GM18511 (cell line): ENCODE measurements at regions not wholly inside any gene's neighbourhood (a gene's known extent, or its start where the extent isn't known, plus 50 kb on each side); places are given as distances from the start of the nearest gene placed in this dataset.

Experiments used
- ATAC-seq: cut with Tn5 transposase; IDR thresholded peaks from one replicate; pipeline ENCODE4 v1.9.1; 2021; ENCODE audit warnings: mild to moderate bottlenecking, moderate library complexity; ENCODE audit not compliant: unreplicated experiment

DNA sequence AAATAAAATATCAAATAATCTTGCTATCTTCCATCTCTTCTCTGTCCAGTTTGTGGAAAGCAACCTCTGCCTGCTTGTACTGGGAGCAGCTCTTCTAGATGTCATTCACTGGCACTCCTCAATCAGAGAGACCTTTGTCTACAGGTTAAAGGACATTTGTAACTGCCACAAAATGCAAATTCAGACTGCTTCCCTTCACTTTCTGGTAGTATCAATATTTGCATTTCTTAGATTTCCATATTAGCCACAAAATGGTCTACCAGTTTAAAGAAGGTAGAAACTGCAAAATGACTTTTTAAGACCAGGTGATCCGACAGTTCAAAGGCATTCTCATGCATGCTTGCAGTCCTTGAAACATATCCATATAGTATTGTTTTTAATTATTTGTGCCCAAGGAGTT, 51.7 kb upstream of the RCN1 start:
- no peak for ATAC-seq

- no peak for ATAC-seq
Measured at GRCh38 chr11:32034680-32035079, 56.2 kb upstream of the RCN1 start.

GRCh38 chr11:32034149-32034548, 56.7 kb upstream of the RCN1 start:
- no peak for ATAC-seq

DNA sequence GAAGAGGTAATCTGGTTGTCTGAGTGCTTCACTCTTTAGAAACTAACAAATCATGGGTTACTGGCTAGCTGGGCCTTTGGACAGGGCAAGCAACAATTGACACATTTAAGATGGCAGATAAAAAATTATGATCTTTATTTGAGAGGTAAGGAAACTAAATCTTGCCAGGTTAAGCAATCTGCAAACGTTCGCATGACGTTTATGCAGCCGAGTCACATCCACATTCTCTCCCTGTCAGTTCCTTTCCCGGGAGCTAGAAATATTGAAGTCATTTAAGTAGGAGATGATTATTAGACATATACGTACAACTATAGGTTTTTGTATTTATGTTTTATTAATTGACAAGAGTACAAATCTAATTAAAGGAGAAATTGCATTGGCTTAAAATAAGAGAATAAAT, 57.4 kb upstream of the RCN1 start:
- no peak for ATAC-seq

DNA sequence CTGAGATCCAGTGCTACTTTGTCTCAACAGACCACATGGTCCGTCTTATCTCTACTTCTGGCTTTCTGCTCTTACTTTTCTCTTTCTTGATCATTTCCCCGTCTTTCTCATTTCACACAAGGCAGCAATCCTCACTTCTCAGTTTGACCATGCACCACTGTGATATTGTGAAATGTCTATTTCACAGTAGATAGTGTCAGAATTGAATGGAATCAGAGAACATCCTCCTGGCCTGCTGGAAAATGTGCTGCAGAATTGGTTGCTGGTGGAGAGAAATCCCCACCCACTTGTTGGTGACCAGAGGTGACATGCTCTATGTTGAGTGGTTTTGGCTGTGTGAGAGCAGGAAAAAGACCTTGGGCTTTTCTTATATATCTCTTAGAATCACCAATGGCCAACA, 57.8 kb upstream of the RCN1 start:
- ATAC-seq, result peak; percentile 36

DNA sequence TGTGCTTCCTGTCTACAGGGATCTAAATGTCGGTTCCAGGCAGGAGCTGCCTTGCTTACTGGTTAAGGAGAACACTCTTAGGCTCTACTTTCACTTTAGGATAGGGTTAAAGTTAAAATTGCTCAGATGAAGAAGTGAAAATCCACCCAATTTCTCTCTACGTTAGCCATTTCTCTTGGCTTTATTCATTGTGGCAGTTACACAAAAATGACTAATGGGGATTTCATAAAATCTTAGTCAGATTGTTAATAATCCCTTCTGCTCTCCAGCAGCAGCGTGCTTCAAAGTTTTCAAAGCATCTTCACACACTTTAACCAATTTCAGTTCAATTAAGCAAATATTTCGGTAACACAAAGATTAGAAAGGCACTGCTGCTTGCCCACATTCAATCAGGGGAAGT, 58.4 kb upstream of the RCN1 start:
- ATAC-seq, result peak; percentile 59

DNA sequence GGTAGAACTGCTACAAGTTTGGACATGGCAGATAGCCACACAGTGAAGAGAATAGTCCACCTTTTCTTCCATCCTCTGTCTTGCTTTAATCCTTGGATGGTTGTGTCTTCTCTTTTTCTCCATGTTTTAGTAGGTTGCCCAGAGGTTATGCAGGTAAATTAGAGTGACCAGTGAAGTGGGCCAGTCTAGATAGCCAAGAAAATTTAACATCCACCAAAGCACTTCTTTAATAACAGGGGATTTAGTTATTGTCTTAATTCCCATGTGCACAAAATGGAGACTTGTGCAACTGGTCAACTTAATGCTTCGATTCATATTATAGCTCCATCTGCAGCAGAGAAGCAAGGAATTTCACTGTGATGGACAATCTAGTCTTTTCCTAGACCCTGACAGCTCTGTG, 58.8 kb upstream of the RCN1 start:
- ATAC-seq, result no peak

DNA sequence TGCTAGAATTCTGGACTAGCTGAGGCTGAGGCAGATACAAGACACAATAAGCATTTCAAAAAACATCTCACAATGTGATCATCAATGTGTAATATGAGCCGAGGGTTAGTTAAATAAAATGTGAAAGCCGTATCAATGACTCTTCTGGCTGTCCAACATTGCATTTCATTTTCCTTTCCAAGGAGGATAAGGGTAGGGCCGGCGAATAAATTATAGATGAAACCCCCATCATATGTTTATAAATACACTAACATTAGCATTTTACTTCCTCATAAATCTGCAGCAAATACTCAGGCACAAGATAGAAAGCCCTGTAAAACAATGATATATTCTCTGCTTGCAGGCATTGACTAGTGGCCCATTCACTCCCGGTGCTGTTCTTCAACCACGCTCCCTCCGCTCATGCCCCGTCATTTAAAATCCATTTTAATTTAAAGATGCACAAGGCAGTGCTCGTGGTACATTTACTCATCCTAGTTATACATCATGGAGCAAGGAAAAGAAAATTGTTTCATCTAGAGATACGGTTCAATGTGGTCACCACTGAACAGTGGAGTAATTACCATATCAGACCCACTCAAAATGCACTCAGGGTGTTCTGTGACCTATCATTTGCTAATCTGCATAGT, 59.9 kb upstream of the RCN1 start:
- no peak for ATAC-seq

GRCh38 chr11:32029721-32030120, 61.2 kb upstream of the RCN1 start:
- no peak for ATAC-seq

DNA sequence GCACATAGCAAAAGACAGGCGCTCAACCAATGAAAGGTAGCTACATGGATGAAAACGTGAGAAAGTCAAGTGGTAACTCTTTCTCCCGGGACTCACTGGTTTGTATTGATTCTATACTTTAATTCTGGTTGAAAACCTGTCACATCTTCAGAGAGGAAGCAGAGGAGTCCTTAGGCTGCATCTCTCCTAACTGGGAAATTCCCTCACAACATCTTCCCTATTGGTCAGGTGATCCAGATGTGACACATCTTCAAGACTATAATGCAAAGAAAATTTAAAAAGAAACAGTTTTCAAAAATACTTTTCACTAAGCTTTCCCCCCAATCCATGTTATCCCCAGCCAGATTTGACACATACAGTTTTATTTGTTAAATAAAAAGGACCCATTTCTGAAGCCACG, 62.7 kb upstream of the RCN1 start:
- no peak for ATAC-seq

- ATAC-seq, result no peak
Measured at GRCh38 chr11:32026766-32027165, 64.1 kb upstream of the RCN1 start.

DNA sequence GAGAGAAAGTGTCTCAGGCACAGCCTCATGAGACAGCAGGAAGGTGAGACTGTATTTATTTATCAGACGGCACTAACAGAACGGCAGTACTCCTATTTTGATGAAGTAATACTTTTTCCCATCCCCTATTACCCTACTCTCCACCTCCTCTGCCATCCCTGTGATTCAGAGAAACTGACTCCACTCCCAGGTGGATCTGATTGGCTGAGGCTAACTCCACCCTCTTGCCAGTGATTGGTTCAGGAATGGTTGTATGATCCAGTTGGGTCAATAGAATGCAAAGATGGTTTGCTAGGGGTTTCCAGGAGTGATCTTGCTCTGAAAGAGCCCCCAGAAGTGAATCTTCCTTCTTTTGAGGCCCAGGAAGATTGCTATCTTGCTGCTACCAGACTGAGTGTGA, 65.9 kb upstream of the RCN1 start:
- no peak for ATAC-seq

DNA sequence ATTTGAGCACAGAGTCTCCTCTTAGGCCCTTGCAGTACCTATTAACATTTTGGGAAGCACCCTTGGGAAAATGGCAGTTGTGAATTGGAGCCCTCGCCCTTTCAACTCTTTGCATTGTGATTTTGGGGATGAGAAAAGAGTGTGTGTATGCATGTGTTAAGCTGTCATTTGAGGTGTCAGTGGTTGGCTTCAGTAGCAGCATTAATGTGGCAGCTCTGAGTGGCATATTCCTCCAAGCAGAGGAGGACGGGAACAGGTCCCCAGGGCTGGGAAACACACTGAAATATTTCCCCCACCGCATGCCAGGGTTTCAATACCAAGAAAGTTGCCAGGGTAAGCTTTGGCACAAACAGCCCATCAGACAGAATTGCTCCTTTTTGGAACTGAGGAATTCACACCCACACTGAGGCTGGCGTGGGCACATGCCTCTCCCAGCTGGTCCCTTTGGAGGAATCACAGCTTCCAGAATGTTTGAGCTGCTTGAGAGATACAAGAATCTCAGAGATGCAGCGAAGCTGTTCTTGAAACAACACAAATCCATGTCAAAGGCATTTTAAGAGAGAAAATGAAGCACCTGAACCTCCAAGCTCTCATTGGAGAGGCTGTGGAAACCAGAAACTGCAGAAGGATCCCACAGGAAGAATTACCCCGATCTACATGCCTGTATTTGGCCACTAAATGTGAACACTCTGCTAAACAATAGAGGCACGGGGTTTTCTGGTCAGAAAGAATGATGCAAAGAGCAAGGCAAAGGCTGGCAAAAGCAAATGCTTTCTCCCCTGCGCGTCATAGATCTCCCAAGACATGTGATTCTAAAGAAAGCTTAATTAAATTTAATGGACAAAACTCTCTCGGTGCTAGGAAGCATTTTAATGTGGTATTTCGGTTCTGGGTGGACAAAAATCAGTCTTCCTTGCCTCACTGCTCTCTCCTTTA, 67.2 kb upstream of the RCN1 start:
- no peak for ATAC-seq

DNA sequence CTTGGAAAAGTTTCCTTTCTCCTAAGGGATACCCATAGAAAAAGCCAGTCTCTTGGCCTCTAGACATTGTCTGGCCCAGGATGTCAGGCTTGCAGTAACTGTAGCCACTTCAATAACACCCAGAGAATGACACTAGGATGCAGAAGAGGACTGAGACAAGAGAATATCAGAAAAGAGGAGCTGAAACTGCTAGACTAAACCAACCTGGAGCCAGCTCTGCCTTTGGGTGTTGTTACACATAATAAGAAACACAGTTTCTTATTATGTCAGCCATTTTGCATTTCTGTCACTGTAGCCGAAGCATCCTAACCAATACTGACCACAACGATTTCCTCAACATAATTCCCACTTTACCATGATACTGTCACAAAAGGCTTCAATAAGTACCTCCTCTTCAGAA, 72.2 kb upstream of the RCN1 start:
- no peak for ATAC-seq

DNA sequence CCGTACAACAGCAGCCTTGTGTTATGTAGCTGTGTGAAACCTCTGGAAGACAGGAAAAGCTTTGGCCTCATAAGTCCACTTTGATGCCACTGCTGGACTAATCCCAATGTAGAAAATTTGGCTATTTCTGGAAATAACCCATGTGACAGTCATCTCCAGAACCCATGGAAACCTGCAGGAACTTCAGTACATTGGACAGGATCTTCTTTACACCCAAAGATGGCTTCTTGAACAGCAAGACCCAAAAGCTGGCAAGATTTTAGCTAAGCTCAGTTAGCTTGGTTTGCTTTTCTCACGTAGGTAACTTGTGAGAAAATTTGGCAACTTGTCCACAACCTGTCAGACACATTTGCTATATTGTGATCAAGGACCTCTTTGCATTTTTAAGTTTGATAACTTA, 74.8 kb upstream of the RCN1 start:
- no peak for ATAC-seq

DNA sequence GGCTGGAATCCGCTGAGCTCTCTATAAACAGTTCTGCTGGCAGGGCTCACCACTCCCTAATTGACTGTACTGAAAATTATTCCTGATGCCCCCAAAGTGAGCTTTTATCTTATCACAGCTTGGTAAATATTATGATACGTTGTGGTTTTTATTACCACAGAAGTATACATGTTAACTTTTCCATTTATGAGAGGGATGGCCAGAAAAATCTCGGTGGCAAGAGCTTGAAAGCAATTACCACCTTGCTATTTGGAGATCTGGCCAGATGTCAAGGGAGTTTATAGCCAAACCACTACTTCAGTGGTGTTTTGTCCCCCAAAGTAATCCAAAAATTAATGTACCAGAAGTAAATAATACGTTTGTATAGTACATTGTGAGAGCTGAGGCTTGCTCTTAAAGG, 75.4 kb upstream of the RCN1 start:
- no peak for ATAC-seq

DNA sequence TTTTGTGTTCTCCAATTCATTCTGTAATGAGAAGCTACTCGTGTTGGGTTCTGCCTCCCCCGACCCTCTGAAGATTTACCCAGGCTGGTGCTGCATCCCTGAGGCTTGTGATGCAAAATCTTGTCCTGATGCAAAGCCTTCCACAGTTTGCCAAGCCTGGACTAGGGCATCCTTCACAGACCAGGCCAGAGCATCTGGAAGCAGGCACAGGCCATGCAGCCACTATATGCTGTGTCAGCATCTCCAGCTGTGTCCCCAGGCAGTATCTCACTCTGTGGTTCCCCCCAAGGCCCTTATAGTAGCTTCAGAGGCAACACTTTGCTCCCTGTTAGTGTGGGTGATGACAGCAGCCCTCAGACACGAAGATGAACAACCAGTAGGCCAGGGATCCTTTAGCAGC, 77.3 kb upstream of the RCN1 start:
- no peak for ATAC-seq

GRCh38 chr11:32012049-32012448, 78.8 kb upstream of the RCN1 start:
- ATAC-seq, result no peak

- ATAC-seq, result no peak
Measured at GRCh38 chr11:32008880-32009551, 81.9 kb upstream of the RCN1 start.

DNA sequence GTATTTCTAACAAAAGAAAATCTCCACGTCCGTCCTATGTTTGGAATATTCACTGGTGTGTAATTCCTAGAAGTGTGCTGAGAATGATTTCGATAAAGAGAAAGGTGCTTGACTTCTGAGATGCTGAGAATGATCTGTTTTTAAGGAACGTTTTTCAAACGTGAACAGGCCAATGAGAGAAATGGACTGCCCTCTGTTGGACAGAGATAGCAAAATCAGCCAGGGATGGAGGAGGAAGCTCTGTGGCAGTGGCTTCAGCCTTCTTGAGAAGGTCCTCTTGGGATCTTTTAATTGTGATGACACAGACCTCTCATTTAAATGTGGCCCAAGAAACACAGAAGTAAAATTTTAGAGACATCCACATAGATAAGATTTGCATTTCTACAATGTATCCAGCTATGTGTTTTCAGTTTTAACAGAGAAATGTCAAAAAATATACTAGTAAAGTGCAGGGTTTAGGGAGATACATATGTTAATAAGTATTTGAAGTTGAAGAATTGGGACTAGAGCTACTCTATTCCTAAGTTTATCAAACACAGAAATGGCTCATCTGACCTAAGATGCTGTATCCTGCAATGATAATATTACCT, 84.0 kb upstream of the RCN1 start:
- peak; percentile 77 for ATAC-seq

DNA sequence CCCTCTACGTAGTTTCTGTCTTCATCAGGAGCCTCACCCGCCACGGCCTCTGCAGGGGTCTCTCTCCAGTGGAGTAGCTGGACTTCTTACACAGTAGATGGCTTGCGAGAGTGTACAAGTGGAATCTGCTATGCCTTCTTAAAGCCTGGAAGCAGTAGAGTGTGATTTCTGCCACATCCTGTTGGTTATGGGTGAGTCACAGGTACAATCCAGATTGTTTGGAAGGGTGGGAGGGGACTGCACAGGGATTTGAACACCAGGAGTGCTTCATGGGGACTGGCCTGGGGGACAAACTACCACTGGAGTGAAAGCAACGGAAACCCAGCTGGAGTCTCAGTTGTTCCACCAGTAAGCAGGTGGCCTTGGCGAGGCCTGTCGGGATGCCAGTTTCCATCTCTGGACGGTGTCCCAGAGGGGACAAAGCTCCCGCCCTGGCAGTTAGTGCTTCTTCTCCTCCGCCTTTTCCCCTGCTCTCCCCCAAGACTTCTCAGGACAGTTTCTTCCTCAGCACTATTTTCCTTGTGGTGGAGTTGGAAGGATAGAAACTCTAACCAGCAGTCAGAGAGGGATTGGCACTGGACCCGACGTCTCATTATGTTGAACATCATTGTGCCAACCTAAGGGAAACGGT, 85.0 kb upstream of the RCN1 start:
- no peak for ATAC-seq
